ENCODE measurements at regions not wholly inside any gene's neighbourhood (a gene's known extent, or its start where the extent isn't known, plus 50 kb on each side); places are given as distances from the start of the nearest gene placed in this dataset.

DNA sequence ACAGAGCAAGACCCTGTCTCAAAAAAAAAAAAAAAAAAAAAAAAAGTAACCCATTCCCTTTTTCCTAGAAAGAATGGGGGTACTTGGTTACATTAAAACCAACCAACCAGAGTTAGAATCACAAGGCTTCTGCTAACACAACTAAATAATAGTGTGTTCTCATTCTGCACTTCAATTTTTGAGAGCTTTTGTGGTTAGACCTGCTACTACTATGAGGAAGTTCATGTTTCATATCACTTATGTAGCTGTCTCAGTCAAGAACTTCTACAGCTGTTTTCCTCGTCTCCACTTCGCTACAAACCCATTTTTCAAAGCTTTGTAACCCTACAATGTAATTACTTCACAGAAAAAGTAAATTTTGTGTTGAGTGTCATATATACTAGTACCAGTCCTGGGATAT, 58.3 kb downstream of the PDHA2 start:
- ATAC-seq (no peak), DNase-seq (no peak)
- intact Hi-C loops (cut with DNase I), result no loop called here
- Histone ChIP-seq H3K27me3 (no peaks in the 10 kb centered on the region), H3K4me1 (no peaks in the 10 kb centered on the region), H3K27ac (no peak overlapping the region), H3K9me3 (no peaks in the 10 kb centered on the region), H3K4me3 (no peak overlapping the region), H3K36me3 (replicated peaks in 1 of 2; ENCODE audit: insufficient read depth in 1 of 2, low read depth in 2 of 2) (no peaks in the 10 kb centered on the region)
- no peak for TF ChIP-seq CTCF (IDR thresholded peaks at IDR 0.05)
- no peak for TF ChIP-seq POLR2A (IDR thresholded peaks at IDR 0.05)
- WGBS, 2 donors, result 81 to 88% methylated on average over 2 of the region's 2 CpGs

GRCh38 chr4:95909211-95909610, 69.3 kb downstream of the PDHA2 start:
- no peaks in the 10 kb centered on the region for H3K4me1 ChIP-seq
- H3K36me3 ChIP-seq (replicated peaks in 1 of 2; ENCODE audit: insufficient read depth in 1 of 2, low read depth in 2 of 2), result no peaks in the 10 kb centered on the region
- intact Hi-C loops (cut with DNase I), result no loop called here
- WGBS, 2 donors, result 56 to 57% methylated on average over 1 of the region's 1 CpG
- no peaks in the 10 kb centered on the region for H3K9me3 ChIP-seq
- H3K27ac ChIP-seq, result no peak overlapping the region
- DNase-seq (no peak), ATAC-seq (no peak)
- no peak overlapping the region for H3K4me3 ChIP-seq
- TF ChIP-seq CTCF (IDR thresholded peaks at IDR 0.05), result no peak
- TF ChIP-seq POLR2A (IDR thresholded peaks at IDR 0.05), result no peak
- no peaks in the 10 kb centered on the region for H3K27me3 ChIP-seq

- intact Hi-C loops (cut with DNase I), result no loop called here
- no peak for DNase-seq
- H3K4me3 ChIP-seq, result no peak overlapping the region
- no peak for ATAC-seq
- no peaks in the 10 kb centered on the region for H3K9me3 ChIP-seq
- no peaks in the 10 kb centered on the region for H3K27me3 ChIP-seq
- H3K36me3 ChIP-seq (replicated peaks in 1 of 2; ENCODE audit: insufficient read depth in 1 of 2, low read depth in 2 of 2), result no peaks in the 10 kb centered on the region
- H3K4me1 ChIP-seq, result no peaks in the 10 kb centered on the region
- 46 to 57% methylated on average over 2 of the region's 2 CpGs for WGBS, 2 donors
- no peak overlapping the region for H3K27ac ChIP-seq
- TF ChIP-seq POLR2A (IDR thresholded peaks at IDR 0.05) (no peak), CTCF (IDR thresholded peaks at IDR 0.05) (no peak)
These were observed 70.9 kb downstream of the PDHA2 start for GRCh38 chr4:95910749-95911148.

GRCh38 chr4:95921470-95921869, 81.6 kb downstream of the PDHA2 start:
- intact Hi-C loops (cut with DNase I), result no loop called here
- Histone ChIP-seq H3K4me3 (no peak overlapping the region), H3K27me3 (no peaks in the 10 kb centered on the region), H3K9me3 (no peaks in the 10 kb centered on the region), H3K4me1 (no peaks in the 10 kb centered on the region), H3K27ac (no peak overlapping the region), H3K36me3 (replicated peaks in 1 of 2; ENCODE audit: insufficient read depth in 1 of 2, low read depth in 2 of 2) (no peaks in the 10 kb centered on the region)
- DNase-seq, result no peak
- no peak for ATAC-seq
- TF ChIP-seq POLR2A (IDR thresholded peaks at IDR 0.05) (no peak), CTCF (IDR thresholded peaks at IDR 0.05) (no peak)

DNA sequence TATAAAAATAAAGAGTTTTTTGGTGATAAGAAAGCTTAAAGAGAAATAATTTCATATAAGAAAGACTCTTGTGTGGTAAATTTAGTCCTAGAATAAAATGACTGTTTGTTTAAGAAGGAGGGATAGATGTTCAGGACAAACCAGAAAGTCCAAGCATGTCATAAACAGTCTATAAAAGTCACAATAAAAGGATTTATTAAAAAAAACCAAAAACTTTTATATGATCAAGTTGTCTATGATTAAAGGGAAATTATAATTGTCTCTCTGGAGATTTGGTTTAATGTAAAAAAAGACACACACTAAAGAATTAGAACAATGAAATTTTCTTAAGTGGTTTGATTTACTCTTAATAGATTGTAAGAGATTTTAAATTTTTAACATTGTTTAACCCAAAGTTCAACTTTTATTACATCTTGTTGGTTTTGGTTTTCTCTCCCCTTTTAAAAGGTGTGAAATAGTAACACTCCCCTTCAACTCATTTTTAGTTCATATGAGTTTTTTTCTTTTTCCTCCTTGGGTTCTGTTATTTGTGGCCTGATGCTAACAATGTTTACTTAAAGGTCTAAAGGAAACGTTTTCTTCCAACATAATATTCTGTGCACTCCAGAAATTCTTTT, 89.7 kb downstream of the PDHA2 start:
- intact Hi-C loops (cut with DNase I), result no loop called here
- no peaks in the 10 kb centered on the region for H3K9me3 ChIP-seq
- no peak overlapping the region for H3K4me3 ChIP-seq
- H3K27me3 ChIP-seq, result no peaks in the 10 kb centered on the region
- WGBS, 2 donors, result 37 to 42% methylated on average over 1 of the region's 1 CpG
- no peaks in the 10 kb centered on the region for H3K4me1 ChIP-seq
- H3K27ac ChIP-seq, result no peak overlapping the region
- ATAC-seq (no peak), DNase-seq (no peak)
- no peaks in the 10 kb centered on the region for H3K36me3 ChIP-seq (replicated peaks in 1 of 2; ENCODE audit: insufficient read depth in 1 of 2, low read depth in 2 of 2)
- TF ChIP-seq CTCF (IDR thresholded peaks at IDR 0.05), result no peak
- no peak for TF ChIP-seq POLR2A (IDR thresholded peaks at IDR 0.05)

All from body of pancreas (tissue), 4 donors.